ENCODE measurements at regions not wholly inside any gene's neighbourhood (a gene's known extent, or its start where the extent isn't known, plus 50 kb on each side); places are given as distances from the start of the nearest gene placed in this dataset.

- no peak for TF ChIP-seq CTCF (conservative IDR thresholded peaks at IDR 0.05; ENCODE audit: low read length)
- TF ChIP-seq EZH2phosphoT487 (IDR thresholded peaks at IDR 0.05; ENCODE audit: borderline replicate concordance, low read depth, low read length) = no peak
These were observed 135.9 kb upstream of the SERPINE2 start for GRCh38 chr2:224174990-224175389.

Data from OCI-LY7 (cell line).